ENCODE measurements at regions not wholly inside any gene's neighbourhood (a gene's known extent, or its start where the extent isn't known, plus 50 kb on each side); places are given as distances from the start of the nearest gene placed in this dataset.
"Not testable (repeated sequence)": the region's sequence is repeated elsewhere in the genome, so short reads cannot be mapped to it uniquely, and the experiment has no call there.

GRCh38 chr16:59459806-59460205, 725.7 kb upstream of the GOT2 start:
- no peak for FAIRE-seq

DNA sequence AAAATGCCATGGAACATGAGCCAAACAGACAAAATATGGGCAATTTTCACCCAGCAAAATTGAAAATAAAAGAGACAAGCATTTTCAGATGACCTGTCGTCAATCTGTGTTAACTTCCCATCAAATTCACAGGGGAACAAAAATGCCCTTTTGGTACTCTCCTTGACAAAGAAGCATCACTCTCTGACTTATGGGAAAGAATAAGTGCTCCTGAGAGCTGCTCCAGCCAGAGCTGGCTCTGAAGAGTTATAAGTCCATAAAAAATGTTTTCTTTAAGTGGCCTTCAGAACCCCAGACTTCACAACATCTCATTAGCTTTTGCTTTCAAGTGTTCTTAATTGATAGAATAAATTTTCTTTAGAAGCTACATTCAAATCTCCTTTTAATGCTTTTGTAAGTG, 721.4 kb upstream of the GOT2 start:
- no peak for FAIRE-seq

- FAIRE-seq: not testable (repeated sequence)
These were observed 716.4 kb upstream of the GOT2 start for GRCh38 chr16:59450513-59450912.

DNA sequence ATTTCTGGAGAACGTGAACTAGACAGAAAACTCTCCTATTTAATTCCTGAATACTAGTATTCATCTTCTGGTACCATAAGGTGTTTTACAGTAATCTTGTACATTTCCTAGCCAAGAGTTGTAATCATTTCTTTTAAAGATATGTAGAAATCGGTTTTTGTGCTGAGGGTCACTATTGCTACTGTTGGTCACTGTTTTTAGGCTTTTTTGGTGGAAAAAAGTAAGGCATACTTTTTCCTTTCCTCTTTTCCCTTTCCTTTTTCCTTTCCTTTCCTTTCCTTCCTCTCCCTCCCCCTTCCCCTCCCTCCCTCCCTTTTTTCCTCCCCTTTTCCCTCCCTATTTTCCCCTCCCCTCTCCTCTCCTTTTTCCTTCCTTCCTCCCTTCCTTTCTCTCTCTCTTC, 706.4 kb upstream of the GOT2 start:
- FAIRE-seq: no peak

DNA sequence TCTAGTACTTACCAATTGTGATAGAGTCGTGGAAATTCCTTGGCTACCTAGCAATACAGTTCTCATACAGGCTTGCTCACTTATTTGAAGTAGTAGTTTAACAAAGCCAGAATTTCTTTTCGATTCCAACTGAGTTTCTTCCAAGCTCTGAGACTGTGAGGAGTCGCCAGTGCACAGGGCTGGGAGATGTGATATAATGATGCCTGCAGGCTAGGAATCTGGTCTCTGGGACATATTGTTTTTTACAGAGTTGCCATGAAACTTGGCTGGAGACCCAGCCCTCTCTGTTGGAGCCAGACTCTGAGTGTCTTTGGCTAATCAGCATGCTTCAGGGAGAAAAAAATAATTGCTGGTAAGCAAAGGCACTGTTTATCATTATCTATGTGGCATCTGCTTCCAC, 698.8 kb upstream of the GOT2 start:
- no peak for FAIRE-seq

- no peak for FAIRE-seq
These were observed 698.2 kb upstream of the GOT2 start for GRCh38 chr16:59432276-59432675.

DNA sequence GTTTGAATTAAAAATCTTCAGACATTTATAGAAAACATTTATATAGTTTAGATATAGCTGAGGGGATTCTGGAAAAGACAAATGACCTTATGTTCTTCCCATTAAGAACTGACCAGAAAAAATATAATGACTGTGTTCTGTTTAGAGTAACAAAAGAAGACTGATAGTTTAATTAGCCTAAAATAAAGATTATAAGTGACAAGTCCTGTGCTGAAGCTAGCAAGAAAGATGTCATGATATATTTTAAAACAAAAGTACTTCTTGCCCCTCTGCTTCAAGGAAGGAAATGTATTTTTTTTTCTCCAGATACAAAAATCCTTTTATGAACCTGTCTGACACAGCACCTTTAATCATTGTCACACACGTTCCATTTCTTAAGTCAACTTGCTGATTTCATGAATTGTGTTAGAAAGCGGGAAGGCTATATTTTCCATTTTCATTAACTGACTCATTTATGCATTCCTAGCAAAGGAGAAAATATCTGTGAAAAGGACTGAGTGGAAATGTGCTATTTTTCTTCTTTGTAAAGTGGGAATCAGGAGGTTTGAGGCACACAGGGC, 690.7 kb upstream of the GOT2 start:
- no peak for FAIRE-seq

DNA sequence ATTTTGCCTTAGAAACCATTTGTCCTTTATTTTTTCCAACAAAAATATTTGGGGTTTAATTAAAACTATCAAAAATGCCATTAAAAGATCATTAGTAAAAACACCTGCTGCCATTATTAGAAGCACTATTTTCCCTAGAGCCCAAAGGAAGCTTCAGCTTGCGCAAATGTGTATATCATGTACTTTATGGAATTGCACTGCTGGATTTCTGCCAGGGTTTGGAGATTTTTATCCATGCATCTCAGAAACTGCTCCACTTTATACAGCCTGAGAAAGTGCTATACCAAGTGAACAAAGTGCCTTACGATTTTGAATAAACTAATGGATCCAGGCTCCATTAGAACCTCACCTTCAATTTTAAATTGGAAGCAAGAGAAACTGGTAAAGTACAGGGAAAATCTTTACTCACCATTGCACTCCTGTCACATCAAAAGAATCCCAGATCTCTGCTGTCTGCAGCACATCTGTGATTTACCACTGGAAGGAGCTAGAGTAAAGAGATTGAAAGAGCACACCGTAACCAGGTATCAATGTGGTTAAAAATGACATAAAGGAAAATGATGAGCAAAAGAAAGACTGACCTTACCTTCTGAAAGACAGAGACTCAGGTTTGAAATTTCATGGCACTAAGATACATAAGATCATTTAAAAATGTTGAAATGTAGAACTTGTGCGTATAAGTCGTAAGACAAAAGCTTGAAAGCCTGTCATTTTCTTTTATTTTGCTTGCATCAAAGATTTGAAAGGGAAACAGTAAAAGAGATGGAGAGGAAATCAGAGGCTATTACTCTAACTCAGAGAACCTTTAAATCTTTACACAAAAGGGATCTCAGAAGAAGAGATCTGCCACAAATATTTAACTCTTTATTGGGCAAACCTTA, 678.1 kb upstream of the GOT2 start:
- no peak for FAIRE-seq

GRCh38 chr16:59410451-59410850, 676.3 kb upstream of the GOT2 start:
- no peak for FAIRE-seq

GRCh38 chr16:59405802-59406201, 671.7 kb upstream of the GOT2 start:
- FAIRE-seq: no peak

GRCh38 chr16:59404509-59404908, 670.4 kb upstream of the GOT2 start:
- no peak for FAIRE-seq

- no peak for FAIRE-seq
These were observed 666.7 kb upstream of the GOT2 start for GRCh38 chr16:59400830-59401229.

- FAIRE-seq: no peak
These were observed 663.5 kb upstream of the GOT2 start for GRCh38 chr16:59397638-59398037.

- FAIRE-seq: no peak
These were observed 660.4 kb upstream of the GOT2 start for GRCh38 chr16:59394526-59394925.

GRCh38 chr16:59392911-59393310, 658.8 kb upstream of the GOT2 start:
- no peak for FAIRE-seq

DNA sequence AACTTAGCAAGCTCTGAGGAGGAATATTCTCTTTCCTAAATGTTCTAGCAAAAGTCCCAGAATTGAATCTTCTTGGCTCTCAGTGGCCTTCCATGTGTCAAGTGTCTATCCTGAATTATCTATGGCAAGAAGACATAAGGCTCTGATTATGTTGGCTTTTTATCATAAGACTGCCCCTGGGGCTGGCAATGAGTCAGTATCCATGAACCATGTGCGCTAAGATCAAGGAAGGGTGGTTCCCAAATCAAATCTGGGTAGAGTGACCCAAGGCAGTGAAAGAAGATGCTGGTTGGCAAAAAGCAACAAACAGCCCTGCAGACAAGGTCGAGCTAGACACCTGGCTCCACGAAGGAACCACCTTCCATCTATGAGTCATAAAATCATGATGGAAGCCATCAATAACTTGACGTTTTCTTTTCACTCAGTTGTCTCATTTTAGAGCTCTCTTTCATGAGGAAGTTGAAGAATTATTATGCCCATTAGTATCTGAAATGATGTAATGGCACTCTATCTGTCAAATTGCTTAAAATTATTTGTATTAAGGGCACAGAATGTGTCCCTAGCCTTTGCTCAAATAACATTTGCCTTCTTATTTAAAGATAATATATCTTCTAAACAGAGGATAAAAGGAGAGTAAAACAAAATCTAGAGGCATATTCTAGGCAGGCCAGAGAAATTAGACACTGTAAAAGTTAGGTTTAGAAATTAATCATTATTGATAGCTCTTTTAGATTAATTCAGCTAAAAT, 657.7 kb upstream of the GOT2 start:
- no peak for FAIRE-seq

GRCh38 chr16:59385959-59386358, 651.8 kb upstream of the GOT2 start:
- FAIRE-seq: no peak

- FAIRE-seq: no peak
These were observed 651.4 kb upstream of the GOT2 start for GRCh38 chr16:59385491-59385890.

DNA sequence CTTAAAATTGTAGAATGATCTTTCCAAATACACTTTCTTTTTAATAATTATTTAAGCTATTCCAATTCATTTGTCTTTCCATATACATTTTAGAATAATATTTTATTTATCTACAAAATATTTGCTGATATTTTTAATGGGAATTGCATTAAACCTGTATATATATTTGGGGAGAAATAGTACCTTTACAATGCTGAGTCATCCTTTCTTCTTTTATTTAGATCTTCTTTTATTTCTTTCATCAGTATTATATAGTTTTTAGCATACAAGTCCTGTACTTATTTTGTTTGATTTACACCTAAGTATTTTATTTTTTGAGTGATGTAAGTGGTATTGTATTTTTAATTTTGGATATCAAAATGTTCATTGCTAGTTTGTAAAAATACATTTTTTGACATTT, 639.5 kb upstream of the GOT2 start:
- no peak for FAIRE-seq

DNA sequence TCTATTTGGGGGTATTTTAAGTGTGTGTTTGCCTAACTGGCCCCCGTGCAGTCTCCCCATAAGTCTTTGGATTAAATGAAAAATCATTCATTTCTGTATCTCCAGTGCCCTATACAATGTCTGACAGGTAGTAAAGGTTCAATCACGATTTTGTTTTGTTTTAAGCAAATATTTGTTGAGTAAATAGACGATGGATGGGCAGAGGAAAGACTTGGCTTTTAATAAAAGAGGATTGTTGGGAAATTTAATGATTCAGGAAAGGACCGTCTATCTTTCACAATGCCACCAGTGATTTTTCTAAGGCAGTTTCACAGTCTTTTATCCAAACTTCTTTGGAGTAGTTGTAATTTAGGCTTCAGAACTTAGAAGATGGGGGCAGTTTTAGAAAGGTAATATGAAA, 636.6 kb upstream of the GOT2 start:
- no peak for FAIRE-seq

DNA sequence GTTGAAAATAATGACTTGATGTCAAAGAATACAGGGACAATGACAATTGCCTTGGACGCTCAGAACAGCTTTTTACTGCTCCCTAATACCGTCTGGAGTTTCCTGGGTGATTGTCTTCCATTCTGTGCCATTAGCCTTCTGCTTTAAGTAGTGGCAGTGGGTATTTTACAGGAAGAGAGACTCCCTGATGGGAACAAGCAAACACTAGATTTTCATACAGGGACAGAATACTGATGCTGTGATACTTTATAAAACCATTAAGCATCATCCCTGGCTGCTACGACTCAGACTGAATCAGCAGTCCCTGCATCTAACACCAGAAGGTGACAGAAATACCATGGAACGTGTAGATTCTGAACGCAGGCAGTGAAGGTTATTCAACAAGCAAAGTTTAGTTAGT, 635.4 kb upstream of the GOT2 start:
- FAIRE-seq: no peak

- FAIRE-seq: no peak
These were observed 634.5 kb upstream of the GOT2 start for GRCh38 chr16:59368586-59368985.

- no peak for FAIRE-seq
These were observed 622.6 kb upstream of the GOT2 start for GRCh38 chr16:59356709-59357108.

DNA sequence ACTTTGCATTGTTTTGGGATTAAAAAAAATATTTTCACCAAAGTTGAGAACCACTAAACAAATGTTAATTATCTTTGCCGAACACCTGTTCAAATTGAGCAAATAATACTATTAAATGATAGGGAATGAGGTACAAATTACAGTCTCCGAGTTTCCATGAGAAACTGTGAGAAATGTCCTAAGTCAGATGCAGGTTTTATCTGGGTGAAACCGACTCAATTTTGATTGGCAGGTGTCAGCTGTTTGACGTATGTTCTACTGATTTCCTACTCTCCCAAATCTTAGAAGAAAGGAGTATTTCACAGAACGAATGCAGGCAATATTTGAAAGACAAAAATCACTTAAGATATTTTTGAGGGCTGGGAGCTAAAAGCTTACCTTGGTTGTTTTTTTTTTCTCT, 622.0 kb upstream of the GOT2 start:
- no peak for FAIRE-seq

Measured in TTC549 (cell line).